ENCODE measurements at regions not wholly inside any gene's neighbourhood (a gene's known extent, or its start where the extent isn't known, plus 50 kb on each side); places are given as distances from the start of the nearest gene placed in this dataset.

DNA sequence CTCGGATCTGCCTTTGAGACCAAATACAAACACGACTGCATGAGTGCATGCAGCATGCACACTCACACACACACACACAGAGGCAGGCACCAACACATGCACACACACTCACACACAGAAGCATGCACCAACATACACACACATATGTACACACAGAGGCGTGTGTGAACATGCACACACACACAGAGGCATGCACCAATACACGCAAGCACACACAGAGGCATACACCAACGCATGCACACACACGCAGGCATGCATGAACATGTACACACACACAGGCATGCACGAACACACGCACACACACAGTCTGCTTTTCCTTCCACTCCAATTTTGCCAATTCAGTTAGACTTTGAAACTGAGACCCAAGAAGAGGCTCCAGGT, 67.3 kb upstream of the COL13A1 start (continued):
- TF ChIP-seq, protein P1, sequence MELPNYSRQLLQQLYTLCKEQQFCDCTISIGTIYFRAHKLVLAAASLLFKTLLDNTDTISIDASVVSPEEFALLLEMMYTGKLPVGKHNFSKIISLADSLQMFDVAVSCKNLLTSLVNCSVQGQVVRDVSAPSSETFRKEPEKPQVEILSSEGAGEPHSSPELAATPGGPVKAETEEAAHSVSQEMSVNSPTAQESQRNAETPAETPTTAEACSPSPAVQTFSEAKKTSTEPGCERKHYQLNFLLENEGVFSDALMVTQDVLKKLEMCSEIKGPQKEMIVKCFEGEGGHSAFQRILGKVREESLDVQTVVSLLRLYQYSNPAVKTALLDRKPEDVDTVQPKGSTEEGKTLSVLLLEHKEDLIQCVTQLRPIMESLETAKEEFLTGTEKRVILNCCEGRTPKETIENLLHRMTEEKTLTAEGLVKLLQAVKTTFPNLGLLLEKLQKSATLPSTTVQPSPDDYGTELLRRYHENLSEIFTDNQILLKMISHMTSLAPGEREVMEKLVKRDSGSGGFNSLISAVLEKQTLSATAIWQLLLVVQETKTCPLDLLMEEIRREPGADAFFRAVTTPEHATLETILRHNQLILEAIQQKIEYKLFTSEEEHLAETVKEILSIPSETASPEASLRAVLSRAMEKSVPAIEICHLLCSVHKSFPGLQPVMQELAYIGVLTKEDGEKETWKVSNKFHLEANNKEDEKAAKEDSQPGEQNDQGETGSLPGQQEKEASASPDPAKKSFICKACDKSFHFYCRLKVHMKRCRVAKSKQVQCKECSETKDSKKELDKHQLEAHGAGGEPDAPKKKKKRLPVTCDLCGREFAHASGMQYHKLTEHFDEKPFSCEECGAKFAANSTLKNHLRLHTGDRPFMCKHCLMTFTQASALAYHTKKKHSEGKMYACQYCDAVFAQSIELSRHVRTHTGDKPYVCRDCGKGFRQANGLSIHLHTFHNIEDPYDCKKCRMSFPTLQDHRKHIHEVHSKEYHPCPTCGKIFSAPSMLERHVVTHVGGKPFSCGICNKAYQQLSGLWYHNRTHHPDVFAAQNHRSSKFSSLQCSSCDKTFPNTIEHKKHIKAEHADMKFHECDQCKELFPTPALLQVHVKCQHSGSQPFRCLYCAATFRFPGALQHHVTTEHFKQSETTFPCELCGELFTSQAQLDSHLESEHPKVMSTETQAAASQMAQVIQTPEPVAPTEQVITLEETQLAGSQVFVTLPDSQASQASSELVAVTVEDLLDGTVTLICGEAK (IDR thresholded peaks at IDR 0.05), result peak; percentile 40; the same call in 1 of the 2 replicates
- TF ChIP-seq, protein P1 (CRISPR knock-in tag; IDR thresholded peaks at IDR 0.05), result no peak
- TF ChIP-seq HNRNPH1 (optimal IDR thresholded peaks at IDR 0.05; ENCODE audit: low read depth, low read length) (no peak), PHTF2 (CRISPR knock-in tag; IDR thresholded peaks at IDR 0.05) (no peak), ZNF384 (IDR thresholded peaks at IDR 0.05; ENCODE audit: low read depth, low read length) (no peak), HLTF (IDR thresholded peaks at IDR 0.05) (no peak), PHF8 (IDR thresholded peaks at IDR 0.05; ENCODE audit: borderline replicate concordance, low read length) (no peak), NRF1 (conservative IDR thresholded peaks at IDR 0.05 in 1 of 2, IDR thresholded peaks at IDR 0.05 in 1 of 2) (peak; percentile 9 to 22; a peak in 1 of 4 replicates), MAFF (IDR thresholded peaks at IDR 0.05; ENCODE audit: low read length) (no peak), MCM5 (IDR thresholded peaks at IDR 0.05; ENCODE audit: low read depth) (no peak), ZNF143 (CRISPR knock-in tag; IDR thresholded peaks at IDR 0.05) (0 out of 2 replicates have a peak, but pooled peaks have one; percentile 18), ERF (CRISPR knock-in tag; IDR thresholded peaks at IDR 0.05) (0 out of 2 replicates have a peak, but pooled peaks have one; percentile 30), TEAD2 (tag; IDR thresholded peaks at IDR 0.05) (no peak)
- TF ChIP-seq, protein P2, sequence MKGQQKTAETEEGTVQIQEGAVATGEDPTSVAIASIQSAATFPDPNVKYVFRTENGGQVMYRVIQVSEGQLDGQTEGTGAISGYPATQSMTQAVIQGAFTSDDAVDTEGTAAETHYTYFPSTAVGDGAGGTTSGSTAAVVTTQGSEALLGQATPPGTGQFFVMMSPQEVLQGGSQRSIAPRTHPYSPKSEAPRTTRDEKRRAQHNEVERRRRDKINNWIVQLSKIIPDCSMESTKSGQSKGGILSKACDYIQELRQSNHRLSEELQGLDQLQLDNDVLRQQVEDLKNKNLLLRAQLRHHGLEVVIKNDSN (CRISPR knock-in tag; IDR thresholded peaks at IDR 0.05), result peak; percentile 37
- TF ChIP-seq, protein P3, sequence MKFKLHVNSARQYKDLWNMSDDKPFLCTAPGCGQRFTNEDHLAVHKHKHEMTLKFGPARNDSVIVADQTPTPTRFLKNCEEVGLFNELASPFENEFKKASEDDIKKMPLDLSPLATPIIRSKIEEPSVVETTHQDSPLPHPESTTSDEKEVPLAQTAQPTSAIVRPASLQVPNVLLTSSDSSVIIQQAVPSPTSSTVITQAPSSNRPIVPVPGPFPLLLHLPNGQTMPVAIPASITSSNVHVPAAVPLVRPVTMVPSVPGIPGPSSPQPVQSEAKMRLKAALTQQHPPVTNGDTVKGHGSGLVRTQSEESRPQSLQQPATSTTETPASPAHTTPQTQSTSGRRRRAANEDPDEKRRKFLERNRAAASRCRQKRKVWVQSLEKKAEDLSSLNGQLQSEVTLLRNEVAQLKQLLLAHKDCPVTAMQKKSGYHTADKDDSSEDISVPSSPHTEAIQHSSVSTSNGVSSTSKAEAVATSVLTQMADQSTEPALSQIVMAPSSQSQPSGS (CRISPR knock-in tag; IDR thresholded peaks at IDR 0.05), result no peak
- TF ChIP-seq, protein P4, sequence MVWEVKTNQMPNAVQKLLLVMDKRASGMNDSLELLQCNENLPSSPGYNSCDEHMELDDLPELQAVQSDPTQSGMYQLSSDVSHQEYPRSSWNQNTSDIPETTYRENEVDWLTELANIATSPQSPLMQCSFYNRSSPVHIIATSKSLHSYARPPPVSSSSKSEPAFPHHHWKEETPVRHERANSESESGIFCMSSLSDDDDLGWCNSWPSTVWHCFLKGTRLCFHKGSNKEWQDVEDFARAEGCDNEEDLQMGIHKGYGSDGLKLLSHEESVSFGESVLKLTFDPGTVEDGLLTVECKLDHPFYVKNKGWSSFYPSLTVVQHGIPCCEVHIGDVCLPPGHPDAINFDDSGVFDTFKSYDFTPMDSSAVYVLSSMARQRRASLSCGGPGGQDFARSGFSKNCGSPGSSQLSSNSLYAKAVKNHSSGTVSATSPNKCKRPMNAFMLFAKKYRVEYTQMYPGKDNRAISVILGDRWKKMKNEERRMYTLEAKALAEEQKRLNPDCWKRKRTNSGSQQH (CRISPR knock-in tag; IDR thresholded peaks at IDR 0.05), result peak; percentile 84; the same call in 1 of the 2 replicates

Data from K562 (cell line).